HG02840 (cell line): ENCODE measurements at regions not wholly inside any gene's neighbourhood (a gene's known extent, or its start where the extent isn't known, plus 50 kb on each side); places are given as distances from the start of the nearest gene placed in this dataset.
"Not testable (repeated sequence)": the region's sequence is repeated elsewhere in the genome, so short reads cannot be mapped to it uniquely, and the experiment has no call there.

ENCODE experiments used
- ATAC-seq: cut with Tn5 transposase; IDR thresholded peaks from one replicate; pipeline ENCODE4 v1.9.1; 2021; ENCODE audit warnings: mild to moderate bottlenecking, moderate library complexity, moderate number of reproducible peaks; ENCODE audit not compliant: unreplicated experiment, low FRiP score

- ATAC-seq, result no peak
Measured at GRCh38 chr13:88651531-88651930, 980.4 kb downstream of the SLITRK5 start.

DNA sequence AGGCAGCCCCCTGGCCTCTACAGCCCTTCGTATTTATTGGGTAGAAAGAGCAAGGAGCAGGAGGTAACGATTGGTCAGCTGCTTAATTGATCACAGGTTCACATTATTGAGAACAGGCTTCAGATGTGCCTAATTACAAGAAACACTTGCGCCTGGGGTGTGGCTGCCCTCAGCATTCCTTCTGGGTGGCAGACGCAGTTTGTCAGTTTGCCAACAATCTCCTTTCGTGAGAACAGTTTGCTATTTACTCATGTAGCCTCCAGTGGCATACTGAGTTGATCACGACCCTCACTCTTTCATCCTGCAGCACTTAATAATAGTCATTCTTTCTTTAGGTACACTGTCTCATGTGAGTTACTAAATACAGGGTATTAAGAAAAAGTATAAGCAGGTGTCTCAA lies 985.6 kb downstream of the SLITRK5 start:
- no peak for ATAC-seq

- ATAC-seq, result no peak
Measured at GRCh38 chr13:88670509-88670908, 999.3 kb downstream of the SLITRK5 start.

DNA sequence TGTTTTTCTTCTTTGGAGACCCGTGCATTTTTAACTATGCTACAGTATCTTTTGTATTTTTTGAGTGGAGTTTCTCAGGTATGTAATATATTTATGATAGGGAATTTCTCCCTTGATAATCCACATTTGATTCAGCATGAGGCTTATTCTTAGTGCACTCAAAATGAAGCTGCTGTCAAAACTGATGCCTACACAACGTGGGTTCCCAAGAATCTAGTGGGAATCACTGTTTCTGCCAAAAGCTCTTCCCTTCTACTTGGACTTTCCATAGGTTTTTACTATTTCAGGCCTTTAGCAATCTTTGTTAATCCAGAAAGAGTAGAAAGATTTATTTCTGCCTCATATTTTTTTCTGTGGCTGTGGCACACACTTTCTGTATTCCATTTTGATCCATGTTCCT lies 1003.7 kb downstream of the SLITRK5 start:
- ATAC-seq, result no peak

- ATAC-seq, result no peak
Measured at GRCh38 chr13:88675347-88675996, 1004.3 kb downstream of the SLITRK5 start.

DNA sequence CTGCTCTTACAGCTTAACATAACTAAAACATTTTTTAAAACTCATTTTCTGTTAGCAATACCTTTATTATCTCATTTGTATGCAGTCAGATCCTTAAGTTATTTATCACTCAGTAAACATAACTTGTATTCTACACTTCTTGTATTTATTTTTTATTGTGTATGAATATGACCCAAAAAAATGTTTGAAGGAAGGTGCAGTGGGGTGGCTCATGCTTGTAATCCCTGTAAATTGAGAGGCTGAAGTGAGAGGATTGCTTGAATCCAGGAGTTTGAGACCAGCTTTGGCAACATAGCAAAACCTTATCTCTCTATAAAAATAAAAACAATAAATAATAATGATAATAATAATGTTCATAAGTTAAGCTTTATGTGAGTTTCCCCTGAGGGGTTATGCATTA lies 1004.8 kb downstream of the SLITRK5 start:
- ATAC-seq, result no peak

- no peak for ATAC-seq
Measured at GRCh38 chr13:88685459-88685858, 1014.3 kb downstream of the SLITRK5 start.

DNA sequence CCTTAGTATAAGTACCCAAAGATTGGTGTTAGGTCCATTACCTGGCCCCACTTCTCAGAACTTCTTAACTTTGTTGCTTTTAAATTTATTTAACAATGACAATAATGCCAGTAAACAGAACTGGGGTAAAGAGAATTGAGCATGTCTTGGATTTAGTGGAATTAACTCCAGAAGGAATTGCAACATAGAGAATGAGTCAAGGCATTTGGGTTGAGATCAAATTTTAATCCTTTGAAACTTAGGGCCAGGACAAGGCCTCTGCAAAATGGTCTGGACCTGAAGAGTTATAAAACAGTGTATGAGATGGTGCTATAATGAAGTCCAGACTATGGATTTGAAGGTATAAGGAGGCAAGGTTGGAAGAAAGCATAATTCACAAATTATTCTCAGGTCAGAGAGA lies 1030.4 kb downstream of the SLITRK5 start:
- ATAC-seq, result no peak

DNA sequence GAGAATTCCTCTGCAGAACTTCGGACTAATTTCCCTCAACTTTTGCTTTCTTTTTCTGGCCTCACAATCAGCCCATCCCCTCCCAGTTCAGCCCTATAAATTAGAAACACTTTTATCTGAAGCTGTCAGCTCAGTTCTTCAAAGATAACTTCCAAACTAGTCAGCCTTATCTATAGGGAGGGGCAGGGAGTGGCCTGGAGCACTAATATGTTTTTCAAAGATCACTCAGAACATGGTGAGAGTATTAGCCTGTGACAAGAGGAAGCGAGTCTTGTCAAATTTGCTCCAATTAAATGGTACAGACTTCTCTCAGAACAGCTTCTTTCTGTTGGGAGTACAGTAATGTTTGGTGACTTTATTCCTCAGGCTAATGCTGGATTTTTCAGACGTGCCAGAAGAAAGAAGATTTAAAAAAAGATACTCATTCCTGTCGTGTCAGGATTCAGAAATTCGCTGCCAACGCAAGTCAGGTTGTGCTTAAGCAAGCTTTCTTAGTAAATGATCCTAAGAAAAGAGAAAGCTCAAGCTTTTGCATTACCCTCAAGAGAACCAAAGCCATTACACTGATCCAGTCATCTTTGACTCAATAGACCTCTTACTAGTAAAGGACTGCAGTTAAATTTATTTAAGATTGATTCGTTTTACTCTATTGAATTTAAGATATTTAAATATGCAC lies 1033.6 kb downstream of the SLITRK5 start:
- ATAC-seq, result no peak

DNA sequence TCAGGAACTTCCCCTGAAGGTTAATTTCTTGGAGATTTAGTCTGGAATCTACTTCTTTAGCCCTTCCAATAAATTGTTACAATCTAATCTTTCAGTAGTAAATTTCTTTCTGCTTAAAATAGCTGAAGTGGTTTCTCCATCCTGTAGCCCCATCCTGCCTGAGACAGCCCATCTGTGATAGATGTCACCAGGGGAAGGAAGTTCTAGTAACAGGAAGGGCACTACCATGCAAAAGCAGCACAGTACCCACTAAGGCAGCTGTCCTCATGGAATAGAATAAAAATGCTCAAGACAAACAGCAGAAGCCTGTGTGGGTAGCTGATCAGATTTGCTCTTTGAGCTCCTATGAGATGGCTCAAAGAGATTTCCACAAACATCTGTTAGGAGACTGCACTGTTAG lies 1036.5 kb downstream of the SLITRK5 start:
- ATAC-seq, result no peak

- no peak for ATAC-seq
Measured at GRCh38 chr13:88717946-88718345, 1046.8 kb downstream of the SLITRK5 start.

DNA sequence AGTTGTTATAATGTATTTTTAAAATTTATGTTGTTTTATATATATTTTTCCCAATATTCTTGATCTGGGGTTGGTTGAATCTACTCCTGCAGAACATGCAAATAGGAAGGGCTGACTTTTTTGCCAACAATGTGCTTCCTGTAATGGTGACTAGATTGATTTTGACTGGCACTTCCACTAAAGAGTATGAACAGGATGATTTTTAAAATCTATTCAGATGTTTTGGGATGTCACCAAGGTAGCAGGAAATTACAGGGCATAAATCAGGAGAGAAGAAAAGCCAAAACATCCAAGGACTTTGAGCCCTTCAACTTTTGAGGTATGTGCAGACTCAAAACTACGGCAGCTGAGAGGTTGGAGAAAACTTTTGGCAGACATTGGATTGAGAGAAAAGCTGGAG lies 1047.6 kb downstream of the SLITRK5 start:
- ATAC-seq, result no peak

DNA sequence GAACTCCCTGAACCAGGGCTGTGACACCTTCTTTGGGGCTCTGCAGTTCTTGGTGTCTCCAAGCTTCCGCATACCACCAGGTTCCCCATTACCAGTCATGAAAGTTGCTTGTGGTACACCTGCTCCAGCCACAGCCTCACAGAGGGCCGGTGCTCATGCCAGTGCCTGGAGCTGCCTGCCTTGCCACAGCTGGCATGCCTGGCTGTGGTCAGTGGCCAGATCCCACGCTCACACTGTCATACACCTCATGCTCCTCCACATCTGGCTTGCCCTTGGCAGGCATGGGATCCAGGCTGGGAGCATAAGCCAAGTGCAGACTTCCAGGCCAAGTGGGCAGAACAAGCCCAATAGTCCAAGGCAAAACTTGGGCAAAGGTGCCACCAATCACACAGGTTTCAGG lies 1054.9 kb downstream of the SLITRK5 start:
- no peak for ATAC-seq

DNA sequence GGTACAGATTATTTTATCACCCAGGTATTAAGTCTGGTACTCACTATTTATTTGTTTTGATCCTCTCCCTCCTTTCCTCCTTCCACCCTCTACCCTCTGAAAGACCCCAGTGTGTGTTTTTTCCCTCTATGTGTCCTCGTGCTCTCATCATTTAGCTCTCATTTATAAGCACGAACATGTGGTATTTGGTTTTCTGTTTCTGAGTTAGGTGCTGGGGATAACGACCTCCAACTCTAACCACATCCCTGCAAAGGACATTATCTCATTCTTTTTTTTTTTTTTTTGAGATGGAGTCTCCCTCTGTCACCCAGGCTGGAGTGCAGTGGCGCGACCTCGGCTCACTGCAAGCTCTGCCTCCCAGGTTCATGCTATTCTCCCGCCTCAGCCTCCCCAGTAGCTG lies 1056.1 kb downstream of the SLITRK5 start:
- not testable (repeated sequence) for ATAC-seq

- no peak for ATAC-seq
Measured at GRCh38 chr13:88729605-88730004, 1058.4 kb downstream of the SLITRK5 start.

GRCh38 chr13:88736026-88736425 lies 1064.9 kb downstream of the SLITRK5 start:
- ATAC-seq, result no peak

- ATAC-seq, result no peak
Measured at GRCh38 chr13:88739195-88739594, 1068.0 kb downstream of the SLITRK5 start.

DNA sequence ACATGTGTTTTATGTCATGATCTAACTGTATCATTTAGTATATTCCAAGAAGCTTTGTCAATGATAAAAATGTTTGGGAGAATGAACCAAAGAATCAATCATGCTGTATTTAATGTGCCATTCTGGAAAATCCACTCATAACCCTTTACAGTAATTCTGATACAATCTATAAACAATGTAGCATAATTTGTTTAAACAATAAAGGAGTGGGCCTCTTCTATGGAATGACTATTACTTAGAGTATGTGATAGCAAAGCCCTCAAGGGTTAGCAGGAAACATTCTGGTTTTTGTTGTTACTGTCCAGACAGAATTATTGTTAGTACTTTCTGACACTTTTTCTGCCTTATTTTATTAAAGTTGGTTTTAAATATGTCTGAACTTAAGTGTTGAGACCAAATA lies 1073.1 kb downstream of the SLITRK5 start:
- no peak for ATAC-seq

- ATAC-seq, result no peak
Measured at GRCh38 chr13:88745011-88745410, 1073.8 kb downstream of the SLITRK5 start.

GRCh38 chr13:88752041-88752440 lies 1080.9 kb downstream of the SLITRK5 start:
- no peak for ATAC-seq

GRCh38 chr13:88754141-88754540 lies 1083.0 kb downstream of the SLITRK5 start:
- ATAC-seq, result no peak

DNA sequence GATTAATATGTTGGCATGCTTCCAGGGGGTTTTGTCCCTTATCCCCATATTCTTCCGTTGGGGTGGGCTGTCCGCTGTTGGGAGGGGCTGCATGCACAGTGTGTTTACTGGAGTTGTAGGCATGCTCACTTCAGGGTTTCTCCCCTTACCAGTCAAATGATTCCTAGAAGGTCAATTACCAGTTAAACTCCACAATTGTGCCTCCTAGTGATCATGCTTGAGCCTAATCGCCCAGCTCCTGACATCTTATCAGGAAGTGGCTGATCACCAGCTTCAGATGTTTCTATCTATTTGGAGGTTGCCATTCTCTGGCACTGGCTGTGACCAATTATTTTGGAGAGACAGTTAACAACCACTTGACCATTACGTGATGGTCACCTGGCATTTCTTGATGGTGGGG lies 1090.0 kb downstream of the SLITRK5 start:
- no peak for ATAC-seq
